IMR-90 (cell line): ENCODE measurements at regions not wholly inside any gene's neighbourhood (a gene's known extent, or its start where the extent isn't known, plus 50 kb on each side); places are given as distances from the start of the nearest gene placed in this dataset.
A peak's percentile ranks its signal among the peaks of the same experiment; 100 is the strongest.
"Not testable (repeated sequence)": the region's sequence is repeated elsewhere in the genome, so short reads cannot be mapped to it uniquely, and the experiment has no call there.

ENCODE experiments used
- ATAC-seq: fragments of 200-7000 bp; cut with Tn5 transposase; 2 replicates; pipeline ENCODE4 v1.9.1; 2020; ENCODE audit warnings: low read depth, mild to moderate bottlenecking, moderate library complexity
- BruUV-seq: library from RNA; stranded (reverse); fragments of 400-500 nt; replicated peaks from 2 replicates; lab custom pipeline; 2021; lab: Mats Ljungman, UMichigan
- CTCF ChIA-PET: fragments of 300-600 bp; formaldehyde crosslinking; extraction: SDS; loops from one replicate; lab custom pipeline; 2021; ENCODE audit warnings: antibody characterized with exemption; lab: Yijun Ruan, JAX
- POLR2A ChIA-PET: fragments of 300-600 bp; sonication (Branson Sonifier 250); formaldehyde crosslinking; loops from one replicate; lab custom pipeline; 2022; ENCODE audit warnings: antibody characterized with exemption; ENCODE audit not compliant: unreplicated experiment; lab: Charles Lee
- DNase-seq: peaks from one replicate; pipeline ENCODE4 v3.0.0; 2013
- H2AFZ ChIP-seq: replicated peaks from 2 replicates; pipeline ENCODE3; 2013; ENCODE audit warnings: low read length, mild to moderate bottlenecking; ENCODE audit not compliant: poor library complexity
- H2AK5ac ChIP-seq: 2 replicates; pipeline ENCODE4 v1.6.1; 2013; ENCODE audit warnings: low read depth, low read length, inconsistent platforms
- H2AK9ac ChIP-seq: replicated peaks from 2 replicates; pipeline ENCODE3; 2013; ENCODE audit warnings: mild to moderate bottlenecking, low read depth, low read length, moderate library complexity; ENCODE audit not compliant: poor library complexity
- H2BK120ac ChIP-seq: 2 replicates; pipeline ENCODE4 v1.6.1; 2013; ENCODE audit warnings: low read depth, low read length, inconsistent platforms
- H2BK15ac ChIP-seq: 3 replicates; pipeline ENCODE4 v1.6.1; 2013; ENCODE audit warnings: low read depth, low read length, inconsistent platforms
- H2BK20ac ChIP-seq: 2 replicates; pipeline ENCODE4 v1.6.1; 2013; ENCODE audit warnings: low read depth, mild to moderate bottlenecking, inconsistent platforms, low read length, moderate library complexity
- H2BK5ac ChIP-seq: 2 replicates; pipeline ENCODE4 v1.6.1; 2013; ENCODE audit warnings: mild to moderate bottlenecking, low read depth, low read length, inconsistent platforms; ENCODE audit not compliant: poor library complexity, severe bottlenecking
- H3K14ac ChIP-seq: replicated peaks from 2 replicates; pipeline ENCODE4 v1.6.1; 2013; ENCODE audit warnings: low read depth, low read length, inconsistent platforms
- H3K18ac ChIP-seq: 2 replicates; pipeline ENCODE4 v1.6.1; 2013; ENCODE audit warnings: low read depth, low read length, control low read depth
- H3K23ac ChIP-seq: 2 replicates; pipeline ENCODE4 v1.6.1; 2013; ENCODE audit warnings: low read depth, low read length, inconsistent platforms
- H3K27ac ChIP-seq: 2 replicates; pipeline ENCODE4 v1.5.1; 2013; ENCODE audit warnings: mild to moderate bottlenecking, control low read depth, low read length; ENCODE audit not compliant: insufficient read depth
- H3K27me3 ChIP-seq: 2 replicates; pipeline ENCODE4 v1.6.1; 2013; ENCODE audit warnings: low read length; ENCODE audit not compliant: control insufficient read depth, insufficient read depth
- H3K36me3 ChIP-seq: 2 replicates; pipeline ENCODE4 v1.6.1; 2013; ENCODE audit warnings: low read length, mixed read lengths; ENCODE audit not compliant: control insufficient read depth, insufficient read depth
- H3K4ac ChIP-seq: 2 replicates; pipeline ENCODE4 v1.6.1; 2013; ENCODE audit warnings: low read depth, low read length, inconsistent platforms
- H3K4me1 ChIP-seq: 2 replicates; pipeline ENCODE4 v1.6.1; 2013; ENCODE audit warnings: low read length, mixed read lengths; ENCODE audit not compliant: control insufficient read depth, insufficient read depth
- H3K4me2 ChIP-seq: 2 replicates; pipeline ENCODE4 v1.6.1; 2013; ENCODE audit warnings: low read depth, mild to moderate bottlenecking, control low read depth, low read length, moderate library complexity
- H3K4me3 ChIP-seq: 2 replicates; pipeline ENCODE4 v1.5.1; 2013; ENCODE audit warnings: low read depth, mild to moderate bottlenecking, control low read depth, low read length, moderate library complexity; ENCODE audit not compliant: insufficient read depth
- H3K56ac ChIP-seq: 2 replicates; pipeline ENCODE4 v1.6.1; 2013; ENCODE audit warnings: low read length, inconsistent platforms; ENCODE audit not compliant: insufficient read depth; ENCODE audit errors: extremely low read depth
- H3K79me1 ChIP-seq, 2 experiments: 2 replicates each; pipeline ENCODE4 v1.6.1; 2013; ENCODE audit warnings: low read length in 2 of 2, inconsistent platforms in 1 of 2, low read depth in 1 of 2
- H3K9ac ChIP-seq: 2 replicates; pipeline ENCODE4 v1.6.1; 2013; ENCODE audit warnings: low read depth, low read length, control low read depth
- H3K9me1 ChIP-seq: 2 replicates; pipeline ENCODE4 v1.6.1; 2013; ENCODE audit warnings: low read length, inconsistent platforms; ENCODE audit not compliant: insufficient read depth
- H3K9me3 ChIP-seq: 2 replicates; pipeline ENCODE4 v1.6.1; 2013; ENCODE audit warnings: low read length; ENCODE audit not compliant: control insufficient read depth, insufficient read depth
- H4K20me1 ChIP-seq: 2 replicates; pipeline ENCODE4 v1.6.1; 2013; ENCODE audit warnings: low read length, inconsistent platforms; ENCODE audit not compliant: insufficient read depth
- H4K5ac ChIP-seq: 2 replicates; pipeline ENCODE4 v1.6.1; 2013; ENCODE audit warnings: mild to moderate bottlenecking, low read depth, low read length, control low read depth
- H4K8ac ChIP-seq, 2 experiments: 2 replicates each; pipeline ENCODE4 v1.6.1; 2013; ENCODE audit warnings: low read depth in 2 of 2, low read length in 2 of 2, control low read depth in 1 of 2, inconsistent platforms in 1 of 2
- H4K91ac ChIP-seq: 2 replicates; pipeline ENCODE4 v1.6.1; 2013; ENCODE audit warnings: low read depth, low read length, inconsistent platforms; ENCODE audit not compliant: insufficient read depth
- MAFK ChIP-seq: IDR thresholded peaks from 2 replicates; pipeline ENCODE4 v1.6.1; 2012; ENCODE audit warnings: low read depth, low read length, improper control_type of control experiment
- RFX5 ChIP-seq: IDR thresholded peaks from 2 replicates; pipeline ENCODE4 v1.8.0; 2012; ENCODE audit warnings: low read depth, mild to moderate bottlenecking, low read length, moderate library complexity
- WGBS, 2 experiments: methylation state at CpG; one replicate each; pipeline versions ENCODE4 v1.1.5 to v1.1.7; 2013; ENCODE audit warnings: missing lambda C conversion rate in 2 of 2; ENCODE audit not compliant: insufficient read length in 1 of 2; ENCODE audit errors: extremely low coverage in 2 of 2; 5-methylcytosine and 5-hydroxymethylcytosine counted together
- dilution Hi-C: fragments of 300-500 bp; cut with HindIII; formaldehyde crosslinking; loops from one replicate; pipeline ENCODE4 v1.14.3; 2018; ENCODE audit warnings: low sequenced_read_pairs; ENCODE audit not compliant: unreplicated experiment
- in situ Hi-C: fragments of 300-500 bp; cut with MboI; formaldehyde crosslinking; loops from 3 replicates; pipeline ENCODE4 v1.14.3; 2019; ENCODE audit warnings: low sequenced_read_pairs, inconsistent platforms, mixed read lengths
- intact Hi-C: fragments of 100-400 bp; cut with micrococcal nuclease; formaldehyde crosslinking; loops from 2 replicates; pipeline ENCODE4 v1.10.0; 2022

- 0 out of 2 replicates have a peak overlapping the region, but pooled peaks have one; percentile 32 for H2BK120ac ChIP-seq
- dilution Hi-C loops = no loop called here
- H3K4ac ChIP-seq = no peak overlapping the region
- in situ Hi-C loops = no loop called here
- H3K9me3 ChIP-seq = no peaks in the 10 kb centered on the region
- H3K27ac ChIP-seq = no peak overlapping the region
- H3K9ac ChIP-seq = no peak overlapping the region
- H3K9me1 ChIP-seq = no peaks in the 10 kb centered on the region
- no peak overlapping the region for H3K18ac ChIP-seq
- H4K5ac ChIP-seq = no peak overlapping the region
- BruUV-seq = no TSS peak
- WGBS, 2 experiments = 100% methylated on average over 1 of the region's 10 CpGs; no CpG with 5 or more reads in 1 of the 2 experiments
- no peaks in the 10 kb centered on the region for H3K79me1 ChIP-seq
- no peaks in the 10 kb centered on the region for H3K27me3 ChIP-seq
- DNase-seq (no peak), ATAC-seq (no peak)
- H2AK9ac ChIP-seq = no peak overlapping the region
- no peak overlapping the region for H3K4me3 ChIP-seq
- no peak overlapping the region for H2BK20ac ChIP-seq
- H3K14ac ChIP-seq = 0 out of 2 replicates have a peak overlapping the region, but pooled peaks have one; percentile 29
- no peak overlapping the region for H3K56ac ChIP-seq
- H4K20me1 ChIP-seq = no peaks in the 10 kb centered on the region
- no peak overlapping the region for H3K4me2 ChIP-seq
- no peaks in the 10 kb centered on the region for H3K36me3 ChIP-seq
- CTCF ChIA-PET = no interaction called here
- no peak overlapping the region for H4K91ac ChIP-seq
- no peak overlapping the region; a peak in 1 of 4 replicates for H4K8ac ChIP-seq
- POLR2A ChIA-PET = no interaction called here
- H3K4me1 ChIP-seq = no peaks in the 10 kb centered on the region
- TF ChIP-seq RFX5 (no peak), MAFK (peak; percentile 89)
- H2BK5ac ChIP-seq = no peak overlapping the region
- no peak overlapping the region; the same call in 2 of the 3 replicates for H2BK15ac ChIP-seq
- no peak overlapping the region for H2AFZ ChIP-seq
- intact Hi-C loops = no loop called here
- no peak overlapping the region for H2AK5ac ChIP-seq
- H3K23ac ChIP-seq = no peak overlapping the region
Observed at GRCh38 chr6:141393405-141394124, 739.2 kb upstream of the GJE1 start.

GRCh38 chr6:141391135-141391534, 741.6 kb upstream of the GJE1 start:
- H4K8ac ChIP-seq, H2AK5ac ChIP-seq, H4K5ac ChIP-seq, H3K27ac ChIP-seq, H3K23ac ChIP-seq, H2AFZ ChIP-seq, H3K36me3 ChIP-seq, DNase-seq, H3K79me1 ChIP-seq, POLR2A ChIA-PET, H3K27me3 ChIP-seq, H2AK9ac ChIP-seq, H3K4me3 ChIP-seq, H3K4me1 ChIP-seq, H2BK5ac ChIP-seq, H3K9me1 ChIP-seq, intact Hi-C loops, H3K56ac ChIP-seq, in situ Hi-C loops, H3K18ac ChIP-seq, BruUV-seq, H2BK120ac ChIP-seq, H3K4me2 ChIP-seq, dilution Hi-C loops, H3K4ac ChIP-seq, H3K9me3 ChIP-seq, H3K9ac ChIP-seq, H2BK15ac ChIP-seq, ATAC-seq, H2BK20ac ChIP-seq, CTCF ChIA-PET, H4K20me1 ChIP-seq, H3K14ac ChIP-seq, H4K91ac ChIP-seq: not testable (repeated sequence)
- WGBS, 2 experiments = no CpG with 5 or more reads among the region's 2 CpGs
